Naive thymus-derived CD4-positive, alpha-beta T cell (primary cell): ENCODE measurements at regions not wholly inside any gene's neighbourhood (a gene's known extent, or its start where the extent isn't known, plus 50 kb on each side); places are given as distances from the start of the nearest gene placed in this dataset.
A peak's percentile ranks its signal among the peaks of the same experiment; 100 is the strongest.

Experiments
- ATAC-seq: fragments of 150-1000 bp; cut with Tn5 transposase; 2 replicates; pipeline ENCODE4 v1.10.0; 2021; ENCODE audit warnings: mild to moderate bottlenecking, moderate library complexity
- CTCF ChIA-PET: fragments of 350-600 bp; sonication (Branson Sonifier 250); formaldehyde crosslinking; loops from one replicate; lab custom pipeline; 2021; ENCODE audit warnings: antibody characterized with exemption; lab: Charles Lee
- POLR2A ChIA-PET: fragments of 350-600 bp; sonication (Branson Sonifier 250); formaldehyde crosslinking; loops from one replicate; lab custom pipeline; 2021; ENCODE audit warnings: antibody characterized with exemption, inconsistent platforms; lab: Charles Lee
- DNase-seq, 9 donors: peaks; one replicate each; pipeline versions ENCODE4 v3.0.0 to v3.0.0-alpha.2; 2020 to 2022; ENCODE audit warnings: mixed read lengths in 1 of 9
- H3K27ac ChIP-seq: one replicate; pipeline ENCODE4 v1.7.0; 2013; ENCODE audit warnings: mild to moderate bottlenecking, low read depth, low read length, moderate library complexity
- H3K27me3 ChIP-seq, 2 donors: one replicate each; pipeline ENCODE4 v1.7.0; 2013; ENCODE audit warnings: low read length in 2 of 2, mild to moderate bottlenecking in 2 of 2, moderate library complexity in 2 of 2; ENCODE audit not compliant: control insufficient read depth in 2 of 2, insufficient read depth in 2 of 2
- H3K36me3 ChIP-seq, 3 experiments: 1 replicate in 2 of 3; 2 replicates in 1 of 3; pipeline ENCODE4 v1.7.0; 2013; ENCODE audit warnings: low read length in 3 of 3, mild to moderate bottlenecking in 3 of 3, moderate library complexity in 1 of 3; ENCODE audit not compliant: insufficient read depth in 3 of 3, control insufficient read depth in 2 of 3
- H3K4me1 ChIP-seq, 2 donors: one replicate each; pipeline ENCODE4 v1.7.0; 2013; ENCODE audit warnings: low read length in 2 of 2, mild to moderate bottlenecking in 2 of 2, moderate library complexity in 1 of 2; ENCODE audit not compliant: control insufficient read depth in 2 of 2, insufficient read depth in 2 of 2
- H3K4me3 ChIP-seq: 2 replicates; pipeline ENCODE4 v1.7.0; 2013; ENCODE audit warnings: mild to moderate bottlenecking, low read length
- H3K9me3 ChIP-seq, 3 experiments: 1 replicate in 2 of 3; 2 replicates in 1 of 3; pipeline ENCODE4 v1.7.0; 2013; ENCODE audit warnings: low read length in 3 of 3; ENCODE audit not compliant: control insufficient read depth in 2 of 3
- H3K27ac Mint-ChIP-seq, 9 donors: one replicate each; pipeline ENCODE4 v1.8.0; 2020 to 2022; ENCODE audit warnings: mixed read lengths in 9 of 9, mild to moderate bottlenecking in 8 of 9, moderate library complexity in 5 of 9, inconsistent platforms in 2 of 9
- H3K27me3 Mint-ChIP-seq, 5 donors: one replicate each; pipeline ENCODE4 v1.8.0; 2021 to 2022; ENCODE audit warnings: mixed read lengths in 5 of 5, mild to moderate bottlenecking in 1 of 5
- H3K36me3 Mint-ChIP-seq, 5 donors: one replicate each; pipeline ENCODE4 v1.8.0; 2020 to 2022; ENCODE audit warnings: mixed read lengths in 5 of 5, mild to moderate bottlenecking in 3 of 5, inconsistent platforms in 1 of 5
- H3K4me1 Mint-ChIP-seq, 7 donors: one replicate each; pipeline ENCODE4 v1.8.0; 2020 to 2022; ENCODE audit warnings: mixed read lengths in 7 of 7, mild to moderate bottlenecking in 3 of 7, inconsistent platforms in 1 of 7
- H3K4me3 Mint-ChIP-seq, 10 donors: one replicate each; pipeline ENCODE4 v1.8.0; 2020 to 2022; ENCODE audit warnings: mild to moderate bottlenecking in 10 of 10, mixed read lengths in 10 of 10, moderate library complexity in 6 of 10, inconsistent platforms in 2 of 10
- H3K9me3 Mint-ChIP-seq, 11 donors: one replicate each; pipeline ENCODE4 v1.8.0; 2020 to 2022; ENCODE audit warnings: mixed read lengths in 11 of 11, mild to moderate bottlenecking in 4 of 11, inconsistent platforms in 1 of 11, moderate library complexity in 1 of 11
- intact Hi-C, 2 donors: fragments of 100-400 bp; cut with micrococcal nuclease; formaldehyde crosslinking; loops; one replicate each; pipeline ENCODE4 v1.15.1; 2023

- Mint-ChIP-seq H3K4me3 (peak overlapping the region in 1 of 10 donors; percentile 7), H3K4me1 (peaks cover 7 to 36% (median 17%) of the 10 kb centered on the region in 7 donors), H3K36me3 (peaks cover 0 to 5% (median 0%) of the 10 kb centered on the region in 5 donors), H3K27me3 (peaks cover 0 to 12% (median 0%) of the 10 kb centered on the region in 5 donors), H3K9me3 (peaks cover 0 to 3% (median 0%) of the 10 kb centered on the region in 11 donors), H3K27ac (peak overlapping the region in 3 of 9 donors; percentile 18 to 42 (median 39))
- intact Hi-C loops, result no loop called here
- no peaks in the 10 kb centered on the region for H3K36me3 ChIP-seq
- H3K27me3 ChIP-seq, result no peaks in the 10 kb centered on the region
- no peaks in the 10 kb centered on the region for H3K9me3 ChIP-seq
- no peaks in the 10 kb centered on the region for H3K4me1 ChIP-seq
- CTCF ChIA-PET, result no interaction called here
- no peak for ATAC-seq
- DNase-seq, result no peak
- no peak overlapping the region for H3K27ac ChIP-seq
- POLR2A ChIA-PET, result no interaction called here
- H3K4me3 ChIP-seq, result no peak overlapping the region
These were observed 63.9 kb upstream of the SUB1 start for GRCh38 chr5:32521481-32521880.

GRCh38 chr5:32520972-32521371 lies 64.4 kb upstream of the SUB1 start:
- DNase-seq (no peak), ATAC-seq (no peak)
- H3K9me3 Mint-ChIP-seq, result peaks cover 0 to 3% (median 0%) of the 10 kb centered on the region in 11 donors
- intact Hi-C loops, result no loop called here
- peaks cover 7 to 36% (median 17%) of the 10 kb centered on the region in 7 donors for H3K4me1 Mint-ChIP-seq
- H3K9me3 ChIP-seq, result no peaks in the 10 kb centered on the region
- no peaks in the 10 kb centered on the region for H3K4me1 ChIP-seq
- POLR2A ChIA-PET, result no interaction called here
- H3K36me3 Mint-ChIP-seq, result peaks cover 0 to 5% (median 0%) of the 10 kb centered on the region in 5 donors
- peak overlapping the region in 1 of 9 donors; percentile 39 for H3K27ac Mint-ChIP-seq
- no peaks in the 10 kb centered on the region for H3K27me3 ChIP-seq
- no peak overlapping the region for H3K4me3 Mint-ChIP-seq
- H3K27me3 Mint-ChIP-seq, result peaks cover 0 to 12% (median 0%) of the 10 kb centered on the region in 5 donors
- CTCF ChIA-PET, result no interaction called here
- no peak overlapping the region for H3K27ac ChIP-seq
- H3K4me3 ChIP-seq, result no peak overlapping the region
- H3K36me3 ChIP-seq, result no peaks in the 10 kb centered on the region

GRCh38 chr5:32520356-32520755 lies 65.0 kb upstream of the SUB1 start:
- Mint-ChIP-seq H3K9me3 (peaks cover 0 to 4% (median 0%) of the 10 kb centered on the region in 11 donors), H3K4me3 (no peak overlapping the region), H3K4me1 (peaks cover 7 to 34% (median 17%) of the 10 kb centered on the region in 7 donors), H3K27me3 (peaks cover 0 to 12% (median 0%) of the 10 kb centered on the region in 5 donors), H3K36me3 (peaks cover 0 to 3% (median 0%) of the 10 kb centered on the region in 5 donors), H3K27ac (no peak overlapping the region)
- Histone ChIP-seq H3K27me3 (no peaks in the 10 kb centered on the region), H3K4me1 (no peaks in the 10 kb centered on the region), H3K27ac (no peak overlapping the region), H3K4me3 (no peak overlapping the region), H3K36me3 (no peaks in the 10 kb centered on the region), H3K9me3 (no peaks in the 10 kb centered on the region)
- intact Hi-C loops, result no loop called here
- ChIA-PET CTCF (interaction anchor here (0.7 kb wide), 1 partner anchor 305 kb away, joined by 4 read pairs; no protein-coding TSS in a partner anchor), POLR2A (no interaction called here)
- DNase-seq (no peak), ATAC-seq (no peak)

- no peaks in the 10 kb centered on the region for H3K9me3 ChIP-seq
- no peak overlapping the region for H3K27ac ChIP-seq
- H3K4me3 ChIP-seq, result no peak overlapping the region
- Mint-ChIP-seq H3K4me1 (peaks cover 7 to 32% (median 17%) of the 10 kb centered on the region in 7 donors), H3K27ac (no peak overlapping the region), H3K36me3 (peaks cover 0 to 3% (median 0%) of the 10 kb centered on the region in 5 donors), H3K27me3 (peaks cover 0 to 12% (median 0%) of the 10 kb centered on the region in 5 donors), H3K9me3 (peaks cover 0 to 6% (median 0%) of the 10 kb centered on the region in 11 donors), H3K4me3 (no peak overlapping the region)
- intact Hi-C loops, result no loop called here
- H3K4me1 ChIP-seq, result no peaks in the 10 kb centered on the region
- POLR2A ChIA-PET, result no interaction called here
- ATAC-seq, result no peak
- no peak for DNase-seq
- CTCF ChIA-PET, result interaction anchor here (0.7 kb wide), 1 partner anchor 304 kb away, joined by 4 read pairs; no protein-coding TSS in a partner anchor
- no peaks in the 10 kb centered on the region for H3K36me3 ChIP-seq
- no peaks in the 10 kb centered on the region for H3K27me3 ChIP-seq
These were observed 65.8 kb upstream of the SUB1 start for GRCh38 chr5:32519508-32519907.

GRCh38 chr5:32514806-32515205 lies 70.3 kb upstream of the ZFR start:
- H3K4me1 ChIP-seq, result no peaks in the 10 kb centered on the region
- Mint-ChIP-seq H3K27me3 (peaks cover 0 to 12% (median 0%) of the 10 kb centered on the region in 5 donors), H3K9me3 (peaks cover 0 to 6% (median 0%) of the 10 kb centered on the region in 11 donors), H3K27ac (no peak overlapping the region), H3K4me1 (peaks cover 0 to 3% (median 0%) of the 10 kb centered on the region in 7 donors), H3K4me3 (no peak overlapping the region), H3K36me3 (peaks cover 0 to 3% (median 0%) of the 10 kb centered on the region in 5 donors)
- H3K27me3 ChIP-seq, result no peaks in the 10 kb centered on the region
- no peaks in the 10 kb centered on the region for H3K36me3 ChIP-seq
- H3K9me3 ChIP-seq, result no peaks in the 10 kb centered on the region
- DNase-seq (no peak), ATAC-seq (no peak)
- no peak overlapping the region for H3K27ac ChIP-seq
- ChIA-PET POLR2A (interaction anchor here (0.7 kb wide), 1 partner anchor 87 kb away, joined by 3 read pairs; no protein-coding TSS in a partner anchor), CTCF (interaction anchor here (0.7 kb wide), 1 partner anchor 151 kb away, joined by 3 read pairs; no protein-coding TSS in a partner anchor)
- no peak overlapping the region for H3K4me3 ChIP-seq
- intact Hi-C loops, result no loop called here

- H3K27ac Mint-ChIP-seq, result no peak overlapping the region
- no peaks in the 10 kb centered on the region for H3K4me1 ChIP-seq
- ATAC-seq (no peak), DNase-seq (no peak)
- H3K27me3 Mint-ChIP-seq, result peaks cover 0 to 4% (median 0%) of the 10 kb centered on the region in 5 donors
- no peak overlapping the region for H3K4me3 Mint-ChIP-seq
- POLR2A ChIA-PET, result interaction anchor here (1.2 kb wide), 1 partner anchor 14 kb away, joined by 3 read pairs; no protein-coding TSS in a partner anchor
- intact Hi-C loops, result no loop called here
- H3K36me3 Mint-ChIP-seq, result peaks cover 0 to 3% (median 0%) of the 10 kb centered on the region in 5 donors
- H3K9me3 ChIP-seq, result no peaks in the 10 kb centered on the region
- CTCF ChIA-PET, result interaction anchor here (1.1 kb wide), 1 partner anchor 23 kb away, joined by 4 read pairs; no protein-coding TSS in a partner anchor
- H3K27me3 ChIP-seq, result no peaks in the 10 kb centered on the region
- peaks cover 0 to 5% (median 0%) of the 10 kb centered on the region in 11 donors for H3K9me3 Mint-ChIP-seq
- H3K27ac ChIP-seq, result no peak overlapping the region
- H3K36me3 ChIP-seq, result no peaks in the 10 kb centered on the region
- H3K4me1 Mint-ChIP-seq, result peaks cover 0 to 3% (median 0%) of the 10 kb centered on the region in 7 donors
- H3K4me3 ChIP-seq, result no peak overlapping the region
These were observed 68.4 kb upstream of the ZFR start for GRCh38 chr5:32512926-32513325.
